GM12864 (cell line): ENCODE measurements at regions not wholly inside any gene's neighbourhood (a gene's known extent, or its start where the extent isn't known, plus 50 kb on each side); places are given as distances from the start of the nearest gene placed in this dataset.

Source experiments
- DNase-seq: peaks from one replicate; pipeline ENCODE4 v3.0.0-alpha.2; 2011; ENCODE audit warnings: low read depth
- H3K4me3 ChIP-seq: 2 replicates; pipeline ENCODE4 v1.5.1; 2011; ENCODE audit warnings: mild to moderate bottlenecking, low read depth, low read length, control low read depth
- CTCF ChIP-seq: IDR thresholded peaks from 2 replicates; pipeline ENCODE4 v1.5.1; 2011; ENCODE audit warnings: low read depth, mild to moderate bottlenecking, moderate library complexity, low read length, control low read depth, inconsistent platforms; ENCODE audit errors: missing control alignments

DNA sequence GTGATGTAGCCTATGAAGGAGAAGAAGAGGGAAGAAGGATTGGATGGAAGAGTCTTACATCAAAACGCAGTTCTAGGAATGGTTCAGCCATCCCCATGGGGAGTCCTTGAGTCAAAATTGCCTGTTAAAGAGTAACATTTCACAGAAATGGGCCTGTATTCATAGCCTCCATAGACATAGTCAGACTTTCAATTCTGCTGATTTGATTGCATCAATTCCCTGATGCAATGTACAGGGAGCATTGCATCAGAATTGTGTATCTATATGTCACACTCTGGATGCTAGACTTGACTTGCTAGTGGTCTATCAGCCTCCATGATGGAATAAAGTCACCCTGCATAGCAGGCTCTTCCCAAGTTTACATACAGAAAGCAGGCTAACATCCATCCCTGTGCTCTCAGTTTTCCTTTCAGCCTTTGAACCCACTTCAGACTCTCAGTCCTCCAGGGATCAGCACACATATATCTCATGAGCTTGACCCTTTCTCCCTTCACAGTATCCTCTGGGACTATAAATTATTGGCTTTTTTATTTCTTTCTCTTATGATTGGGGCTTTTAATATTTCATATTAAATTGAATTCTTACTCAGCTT lies 1111.7 kb upstream of the B3GALT2 start:
- H3K4me3 ChIP-seq: no peak overlapping the region
- no peak for DNase-seq
- TF ChIP-seq CTCF: no peak

- DNase-seq: no peak
- no peak overlapping the region for H3K4me3 ChIP-seq
- no peak for TF ChIP-seq CTCF
Measured at GRCh38 chr1:194297094-194297493, 1110.7 kb upstream of the B3GALT2 start.

- DNase-seq: no peak
- no peak overlapping the region for H3K4me3 ChIP-seq
- no peak for TF ChIP-seq CTCF
Measured at GRCh38 chr1:194296201-194296600, 1109.8 kb upstream of the B3GALT2 start.

- peak; percentile 26 for DNase-seq
- no peak overlapping the region for H3K4me3 ChIP-seq
Measured at GRCh38 chr1:194295685-194296084, 1109.3 kb upstream of the B3GALT2 start.

DNA sequence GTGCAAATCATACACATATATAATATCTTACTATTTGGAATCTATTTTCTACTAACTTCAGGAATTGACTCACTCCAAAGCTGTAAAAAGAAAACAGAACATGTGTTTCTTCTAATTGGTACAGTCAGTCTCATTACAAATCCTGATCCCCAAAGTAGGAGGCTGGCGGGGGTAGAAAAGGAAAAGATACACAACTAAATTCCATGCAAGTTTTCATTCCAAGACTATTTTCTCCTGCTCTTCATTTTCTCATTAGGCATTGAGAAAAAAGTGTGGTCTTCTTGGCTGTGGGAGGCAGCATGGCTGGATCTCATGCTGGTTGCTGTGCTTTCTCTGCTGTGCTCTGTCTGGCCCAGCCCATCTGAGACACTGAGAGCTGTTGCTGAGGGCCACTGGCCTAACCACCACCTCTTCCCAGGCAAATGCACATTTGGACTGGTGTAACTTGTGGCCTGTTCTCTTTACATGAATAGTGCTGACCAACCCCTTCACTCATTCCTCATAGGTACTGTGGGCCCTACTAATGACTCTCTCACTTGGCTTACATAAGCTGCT lies 1107.5 kb upstream of the B3GALT2 start:
- TF ChIP-seq CTCF: no peak
- no peak overlapping the region for H3K4me3 ChIP-seq
- no peak for DNase-seq

More at GRCh38 chr1:194295685-194296084, 1109.3 kb upstream of the B3GALT2 start:
- peak; percentile 76 for TF ChIP-seq CTCF

GRCh38 chr1:194292966-194293365 lies 1106.6 kb upstream of the B3GALT2 start:
- H3K4me3 ChIP-seq: no peak overlapping the region
- DNase-seq: no peak
- no peak for TF ChIP-seq CTCF
